ENCODE measurements at regions not wholly inside any gene's neighbourhood (a gene's known extent, or its start where the extent isn't known, plus 50 kb on each side); places are given as distances from the start of the nearest gene placed in this dataset.

GRCh38 chr3:154018100-154018696 lies 103.0 kb upstream of the ARHGEF26 start:
- no peak for DNase-seq

DNA sequence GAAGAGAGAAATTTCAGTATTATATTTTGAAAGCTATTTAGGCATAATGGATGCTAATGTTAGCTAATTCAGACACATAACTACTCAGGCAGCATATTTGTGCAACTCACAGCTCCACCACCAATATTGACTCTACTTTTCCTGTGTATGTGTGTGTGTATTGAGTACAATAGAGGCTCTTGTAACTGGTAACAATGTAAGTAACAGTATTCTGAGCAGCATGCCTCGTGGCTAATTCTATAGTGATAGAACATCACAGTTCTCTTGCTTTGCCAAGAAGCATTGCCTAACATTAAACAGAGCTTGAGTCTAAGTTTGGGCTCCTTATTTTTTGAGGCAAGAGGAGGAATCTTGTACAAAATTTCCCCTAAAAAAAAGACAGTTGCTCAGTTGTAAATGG lies 98.6 kb upstream of the ARHGEF26 start:
- DNase-seq, result no peak

DNA sequence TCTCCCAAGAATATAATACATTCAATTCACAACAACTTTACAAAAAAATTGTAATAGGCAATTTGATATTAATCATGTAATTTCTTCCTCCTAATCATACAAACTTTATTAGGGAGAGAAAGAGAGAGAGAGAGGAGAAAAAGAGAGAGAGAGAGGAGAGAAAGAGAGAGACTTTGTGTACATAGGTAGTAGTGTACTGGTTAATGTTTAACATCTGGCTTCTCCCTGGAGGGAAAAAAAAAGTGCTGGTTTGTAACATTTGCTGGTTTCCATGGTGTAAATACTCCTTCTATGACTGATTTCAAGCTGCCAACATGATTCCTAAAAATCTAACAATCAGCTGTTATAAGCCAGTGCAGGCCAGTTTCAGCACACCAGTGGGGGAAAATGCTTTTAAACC lies 98.0 kb upstream of the ARHGEF26 start:
- no peak for DNase-seq

- DNase-seq, result no peak
Measured at GRCh38 chr3:154025007-154025406, 96.2 kb upstream of the ARHGEF26 start.

DNA sequence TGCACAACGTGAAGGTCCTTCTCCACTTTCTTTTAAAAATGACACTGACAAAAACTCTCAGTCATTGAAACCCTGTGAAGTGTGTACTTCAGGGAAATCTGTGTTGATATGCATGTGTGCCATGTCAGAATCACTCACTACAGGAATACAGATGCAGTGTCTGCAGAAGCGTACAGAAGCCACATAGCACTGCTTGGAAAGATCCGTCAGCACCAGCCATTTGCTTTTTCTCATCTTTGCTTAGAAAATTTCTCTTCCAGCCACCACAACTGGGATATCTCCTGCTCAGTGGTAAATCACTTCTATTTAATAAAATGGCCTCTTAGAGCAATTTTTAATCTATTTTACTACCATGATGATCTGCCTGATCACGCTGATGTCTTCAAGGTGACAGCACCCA lies 91.3 kb upstream of the ARHGEF26 start:
- DNase-seq, result no peak

- no peak for DNase-seq
Measured at GRCh38 chr3:154034797-154035330, 86.3 kb upstream of the ARHGEF26 start.

DNA sequence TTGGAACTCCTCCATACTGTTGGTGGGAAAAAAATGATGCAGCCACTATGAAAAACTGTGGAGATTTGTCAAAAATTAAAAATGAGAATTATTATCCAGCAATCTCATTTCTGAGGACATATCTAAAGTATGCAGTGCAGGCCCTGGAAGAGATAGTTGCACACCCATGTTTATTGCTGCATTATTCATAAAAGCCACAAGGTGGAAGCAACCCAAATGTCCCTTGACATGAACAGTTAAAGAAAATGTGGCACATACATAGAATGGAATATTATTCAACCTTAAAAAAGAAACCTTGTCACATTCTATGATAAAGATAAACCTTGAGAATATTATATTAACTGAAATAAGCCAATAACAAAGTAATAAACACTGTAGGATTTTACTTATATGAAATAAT lies 80.9 kb upstream of the ARHGEF26 start:
- DNase-seq, result no peak

GRCh38 chr3:154044671-154045070 lies 76.5 kb upstream of the ARHGEF26 start:
- DNase-seq, result no peak

DNA sequence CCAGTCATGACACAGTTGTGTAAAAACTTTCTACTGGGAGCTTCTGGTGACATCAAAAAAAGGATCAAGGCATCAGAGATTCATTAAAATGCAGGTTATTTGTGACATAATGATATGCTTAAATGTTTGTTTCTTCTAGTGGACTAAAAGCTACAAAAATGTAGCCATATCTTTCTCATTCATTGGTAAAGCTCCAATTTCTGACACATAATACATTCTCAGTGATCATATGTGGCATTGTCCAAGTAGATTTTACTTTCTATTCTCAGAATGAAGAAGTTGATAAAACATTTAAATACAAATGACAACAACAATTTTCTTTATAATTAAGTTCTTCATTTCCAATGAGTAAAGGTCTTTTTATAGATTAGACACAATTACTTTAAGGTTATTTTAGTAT lies 71.0 kb upstream of the ARHGEF26 start:
- DNase-seq, result no peak

DNA sequence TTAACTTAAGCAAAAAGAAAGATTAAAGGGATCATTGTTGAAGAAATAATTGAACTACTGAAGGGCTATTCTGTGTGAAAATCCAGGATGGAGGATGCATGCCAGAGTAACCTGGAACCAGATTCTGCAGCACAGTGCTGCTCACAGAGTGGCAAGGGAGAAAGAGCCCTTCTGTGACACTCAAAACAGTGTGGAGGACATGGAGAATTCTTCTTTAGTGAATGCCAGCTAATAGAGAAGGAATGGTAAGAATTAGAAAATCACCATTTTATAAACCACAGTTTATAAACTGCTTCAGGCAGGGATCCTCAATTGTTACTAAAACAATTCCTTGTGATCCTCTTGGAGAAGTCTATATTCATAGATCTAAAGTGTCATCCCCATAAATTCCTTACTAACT lies 70.4 kb upstream of the ARHGEF26 start:
- DNase-seq, result no peak

DNA sequence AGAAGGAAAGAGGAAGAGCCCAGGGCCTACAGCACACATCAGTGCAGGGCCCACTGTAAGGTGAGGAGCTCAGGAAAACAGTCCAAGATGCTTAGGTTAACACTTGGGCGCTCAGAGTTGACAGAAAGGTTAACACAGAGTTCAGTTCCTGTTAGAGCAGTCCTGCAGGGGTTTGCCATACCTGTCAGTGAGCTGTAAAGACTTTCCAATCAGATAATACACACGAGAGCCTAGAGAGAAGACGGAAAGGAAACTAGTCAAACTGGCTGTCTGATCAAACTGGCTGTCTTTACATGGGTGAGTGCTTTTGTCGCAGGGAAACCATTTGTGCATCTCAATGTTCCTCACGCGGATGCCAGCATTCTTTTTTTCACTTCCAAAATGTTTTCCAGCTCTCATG lies 61.4 kb upstream of the ARHGEF26 start:
- no peak for DNase-seq

GRCh38 chr3:154060238-154061000 lies 60.8 kb upstream of the ARHGEF26 start:
- DNase-seq, result no peak

- no peak for DNase-seq
Measured at GRCh38 chr3:154061001-154061370, 60.2 kb upstream of the ARHGEF26 start.

DNA sequence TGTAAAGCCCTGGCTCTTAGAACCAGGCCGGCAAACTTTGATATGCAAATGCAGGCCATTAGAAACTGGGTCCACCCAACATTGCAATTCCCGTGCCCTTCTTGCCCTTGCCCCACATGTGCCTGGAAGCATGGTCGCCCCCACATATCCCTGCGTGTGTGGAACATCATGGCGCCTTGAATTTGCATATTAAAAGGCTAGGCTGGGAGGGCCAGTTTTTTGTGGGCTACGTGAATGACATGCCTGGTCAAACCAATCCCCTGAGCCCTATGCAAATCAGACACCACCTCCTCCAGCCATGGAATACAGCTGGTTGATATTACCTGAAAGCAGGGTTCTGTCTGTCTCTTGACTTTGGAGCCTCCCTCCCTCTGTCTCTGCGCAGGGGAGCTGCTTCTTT lies 58.7 kb upstream of the ARHGEF26 start:
- no peak for DNase-seq

- no peak for DNase-seq
Measured at GRCh38 chr3:154071146-154071545, 50.0 kb upstream of the ARHGEF26 start.
